ENCODE measurements at regions not wholly inside any gene's neighbourhood (a gene's known extent, or its start where the extent isn't known, plus 50 kb on each side); places are given as distances from the start of the nearest gene placed in this dataset.

- Mint-ChIP-seq H3K9me3 (peaks cover 0 to 13% (median 4%) of the 10 kb centered on the region in 7 donors), H3K27me3 (ENCODE audit: low read depth in 3 of 3) (no peaks in the 10 kb centered on the region), H3K4me3 (no peak overlapping the region), H3K4me1 (no peaks in the 10 kb centered on the region), H3K36me3 (no peaks in the 10 kb centered on the region), H3K27ac (no peak overlapping the region)
- Histone ChIP-seq H3K36me3 (replicated peaks in 1 of 2; ENCODE audit: control insufficient read depth in 1 of 2, insufficient read depth in 2 of 2, low read length in 2 of 2) (no peaks in the 10 kb centered on the region), H3K9ac (ENCODE audit: insufficient read depth, low read length, poor library complexity, severe bottlenecking) (no peak overlapping the region), H3K79me2 (ENCODE audit: insufficient read depth, low read length) (no peaks in the 10 kb centered on the region), H3K9me3 (replicated peaks in 1 of 2; ENCODE audit: control insufficient read depth in 1 of 2, insufficient read depth in 1 of 2, low read length in 2 of 2) (peaks cover 2 to 7% of the 10 kb centered on the region in 2 donors), H3K4me1 (ENCODE audit: control insufficient read depth in 1 of 2, insufficient read depth in 2 of 2, low read length in 2 of 2) (no peaks in the 10 kb centered on the region), H4K20me1 (ENCODE audit: insufficient read depth, low read length) (no peaks in the 10 kb centered on the region), H3K27ac (ENCODE audit: low read depth in 1 of 2, low read length in 2 of 2) (no peak overlapping the region), H3K4me3 (replicated peaks in 1 of 3; ENCODE audit: low read depth in 2 of 3, low read length in 3 of 3) (no peak overlapping the region), H3K27me3 (ENCODE audit: control insufficient read depth in 2 of 2, insufficient read depth in 2 of 2, low read length in 2 of 2) (no peaks in the 10 kb centered on the region), H3K4me2 (replicated peaks; ENCODE audit: extremely low read depth, low read length, poor library complexity, severe bottlenecking) (no peak overlapping the region), H2AFZ (ENCODE audit: insufficient read depth, low read depth, low read length, poor library complexity, severe bottlenecking) (no peak overlapping the region)
- no peak for TF ChIP-seq CTCF (IDR thresholded peaks at IDR 0.05)
- intact Hi-C loops (cut with micrococcal nuclease), result no loop called here
- no peak for DNase-seq
Observed at GRCh38 chr12:58777815-58778214, 142.5 kb downstream of the LRIG3 start.

GRCh38 chr12:58781609-58782008, 138.7 kb downstream of the LRIG3 start:
- Histone ChIP-seq H3K27me3 (ENCODE audit: control insufficient read depth in 2 of 2, insufficient read depth in 2 of 2, low read length in 2 of 2) (no peaks in the 10 kb centered on the region), H3K9ac (ENCODE audit: insufficient read depth, low read length, poor library complexity, severe bottlenecking) (no peak overlapping the region), H3K9me3 (replicated peaks in 1 of 2; ENCODE audit: control insufficient read depth in 1 of 2, insufficient read depth in 1 of 2, low read length in 2 of 2) (peaks cover 7 to 8% of the 10 kb centered on the region in 2 donors), H4K20me1 (ENCODE audit: insufficient read depth, low read length) (no peaks in the 10 kb centered on the region), H3K36me3 (replicated peaks in 1 of 2; ENCODE audit: control insufficient read depth in 1 of 2, insufficient read depth in 2 of 2, low read length in 2 of 2) (no peaks in the 10 kb centered on the region), H3K4me2 (replicated peaks; ENCODE audit: extremely low read depth, low read length, poor library complexity, severe bottlenecking) (no peak overlapping the region), H3K79me2 (ENCODE audit: insufficient read depth, low read length) (no peaks in the 10 kb centered on the region), H3K4me1 (ENCODE audit: control insufficient read depth in 1 of 2, insufficient read depth in 2 of 2, low read length in 2 of 2) (no peaks in the 10 kb centered on the region), H3K27ac (ENCODE audit: low read depth in 1 of 2, low read length in 2 of 2) (no peak overlapping the region), H3K4me3 (replicated peaks in 1 of 3; ENCODE audit: low read depth in 2 of 3, low read length in 3 of 3) (no peak overlapping the region), H2AFZ (ENCODE audit: insufficient read depth, low read depth, low read length, poor library complexity, severe bottlenecking) (no peak overlapping the region)
- H3K36me3 Mint-ChIP-seq, result no peaks in the 10 kb centered on the region
- 96% methylated on average over 5 of the region's 5 CpGs for WGBS (ENCODE audit: insufficient coverage)
- intact Hi-C loops (cut with micrococcal nuclease), result no loop called here
- no peaks in the 10 kb centered on the region for H3K27me3 Mint-ChIP-seq (ENCODE audit: low read depth in 3 of 3)
- TF ChIP-seq CTCF (IDR thresholded peaks at IDR 0.05), result no peak
- DNase-seq, result no peak
- no peaks in the 10 kb centered on the region for H3K4me1 Mint-ChIP-seq
- H3K4me3 Mint-ChIP-seq, result no peak overlapping the region
- peaks cover 0 to 18% (median 6%) of the 10 kb centered on the region in 7 donors for H3K9me3 Mint-ChIP-seq
- H3K27ac Mint-ChIP-seq, result no peak overlapping the region

All from CD14-positive monocyte (primary cell).